Brain pericyte (primary cell): ENCODE measurements at regions not wholly inside any gene's neighbourhood (a gene's known extent, or its start where the extent isn't known, plus 50 kb on each side); places are given as distances from the start of the nearest gene placed in this dataset.

Source experiments
- DNase-seq: peaks from one replicate; pipeline ENCODE4 v3.0.0-alpha.2; 2012; ENCODE audit warnings: low read depth, low spot score

DNA sequence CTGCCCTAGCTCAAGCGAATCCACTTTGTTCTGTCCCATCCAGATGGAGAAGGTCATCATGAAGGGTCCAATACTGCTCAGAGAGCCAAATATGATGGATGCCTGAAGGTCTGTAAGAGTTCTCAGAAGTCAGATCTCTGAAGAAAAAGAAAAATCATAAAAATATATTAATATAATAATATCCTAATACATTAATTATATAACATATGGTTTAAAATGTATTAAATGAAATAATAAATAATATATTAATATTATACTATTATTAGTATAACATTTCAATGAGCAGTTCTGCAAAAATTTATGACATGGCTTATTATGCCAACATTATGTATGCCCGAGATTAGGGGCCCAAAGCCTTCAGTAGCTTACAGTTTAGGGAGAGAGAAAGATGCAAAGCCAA is 78.2 kb upstream of the GPR12 start:
- no peak for DNase-seq

DNA sequence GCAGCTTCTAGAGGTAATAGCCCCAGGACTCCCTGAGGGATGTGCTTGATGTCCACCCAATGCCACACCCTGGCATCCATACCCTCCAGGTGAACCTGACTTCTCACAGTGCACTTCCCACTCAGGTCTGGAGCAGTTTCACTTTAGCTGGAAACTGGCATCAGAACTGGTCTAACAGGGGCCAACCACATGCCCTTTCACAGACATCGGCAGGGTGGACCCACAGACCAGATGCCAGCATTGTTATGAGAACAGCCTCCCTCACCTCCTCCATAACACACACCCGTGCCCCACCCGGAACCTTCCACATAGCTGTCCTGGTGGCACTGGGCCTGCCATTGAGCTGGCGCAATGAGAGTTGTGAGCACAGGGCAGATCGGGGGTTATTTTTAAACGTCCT is 77.4 kb upstream of the GPR12 start:
- no peak for DNase-seq

DNA sequence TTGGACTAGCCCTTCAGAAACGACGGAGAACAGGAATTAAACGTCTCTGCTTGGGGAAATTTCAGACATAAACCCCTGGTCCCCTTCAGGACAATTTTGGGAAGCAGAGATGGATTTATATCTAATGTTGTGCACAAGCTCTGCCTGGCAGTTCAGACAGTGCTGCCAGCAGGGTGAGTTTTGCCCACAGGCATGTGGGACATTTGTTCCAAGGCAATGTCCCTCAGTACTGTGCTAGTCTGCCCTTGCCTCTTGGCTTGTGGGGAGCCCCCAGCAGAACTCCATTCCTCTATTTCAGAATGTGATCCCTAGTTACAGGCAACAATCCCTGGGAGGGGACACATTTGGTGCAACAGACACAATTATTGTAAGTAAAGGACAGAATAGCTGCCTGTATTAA is 76.5 kb upstream of the GPR12 start:
- no peak for DNase-seq

DNA sequence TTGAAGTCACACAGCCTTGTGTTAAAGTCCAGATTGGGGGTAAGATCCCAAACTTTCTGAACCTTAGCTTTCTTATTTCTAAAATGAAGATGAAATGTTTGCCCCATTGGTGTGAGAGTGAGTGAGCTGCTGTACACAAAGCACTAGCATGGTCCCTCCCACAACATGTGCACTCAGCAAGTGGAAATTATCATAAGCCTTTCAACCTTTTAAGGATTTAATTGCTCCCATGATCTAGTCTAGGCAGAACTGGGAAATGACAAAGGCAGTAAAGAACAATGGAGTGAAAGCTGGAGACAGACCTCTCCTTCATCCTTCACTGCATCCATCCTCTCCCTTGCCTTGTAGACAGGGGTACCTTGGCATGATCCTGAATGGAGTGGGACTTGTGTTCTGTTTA is 76.0 kb upstream of the GPR12 start:
- DNase-seq: no peak

DNA sequence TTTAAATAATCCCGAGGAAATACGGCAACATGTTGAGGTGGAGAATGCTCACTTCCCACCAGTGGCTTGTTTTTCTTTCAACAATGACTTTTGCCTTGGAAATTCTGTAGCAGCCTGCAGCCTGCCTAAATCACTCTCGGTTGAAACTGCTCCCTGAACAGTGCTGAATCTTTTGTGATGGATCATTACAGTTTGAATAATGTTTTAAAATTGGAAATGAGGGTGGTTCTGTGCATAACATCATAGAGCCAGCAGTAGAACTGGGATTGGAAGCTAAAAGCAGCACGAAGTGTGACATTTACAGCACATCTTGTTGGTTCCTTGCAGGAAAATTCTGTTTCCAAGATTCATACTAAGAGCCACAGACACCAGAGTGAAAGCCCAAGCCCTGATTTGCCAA is 74.1 kb upstream of the GPR12 start:
- no peak for DNase-seq

DNA sequence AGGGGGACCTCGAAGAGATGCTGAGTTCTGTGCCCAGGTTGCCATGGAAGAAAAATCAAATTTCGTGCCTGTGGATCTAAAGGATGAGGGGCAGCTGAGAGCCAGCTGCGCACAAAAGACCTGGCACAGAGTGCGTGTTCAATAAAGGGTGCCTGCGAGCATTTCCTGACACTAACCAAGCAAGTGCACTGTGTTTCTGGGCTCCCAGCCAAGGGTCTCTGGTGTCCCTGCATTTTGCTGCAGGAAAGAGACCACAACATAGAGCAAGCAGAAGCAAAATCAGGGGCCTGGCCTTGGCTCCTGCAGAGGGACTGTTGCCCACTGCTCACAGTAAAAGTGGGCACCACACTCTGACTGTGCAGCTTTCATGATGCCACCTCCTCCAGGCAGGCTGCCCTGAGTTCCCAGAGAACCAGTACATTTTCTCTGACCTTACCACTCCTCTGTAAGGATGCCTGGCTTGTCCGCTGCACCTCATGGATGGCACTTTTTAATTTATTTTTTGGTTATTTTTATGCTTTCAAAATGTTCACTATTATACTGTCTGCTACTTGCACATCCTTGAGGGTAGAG is 70.8 kb upstream of the GPR12 start:
- DNase-seq: no peak

DNA sequence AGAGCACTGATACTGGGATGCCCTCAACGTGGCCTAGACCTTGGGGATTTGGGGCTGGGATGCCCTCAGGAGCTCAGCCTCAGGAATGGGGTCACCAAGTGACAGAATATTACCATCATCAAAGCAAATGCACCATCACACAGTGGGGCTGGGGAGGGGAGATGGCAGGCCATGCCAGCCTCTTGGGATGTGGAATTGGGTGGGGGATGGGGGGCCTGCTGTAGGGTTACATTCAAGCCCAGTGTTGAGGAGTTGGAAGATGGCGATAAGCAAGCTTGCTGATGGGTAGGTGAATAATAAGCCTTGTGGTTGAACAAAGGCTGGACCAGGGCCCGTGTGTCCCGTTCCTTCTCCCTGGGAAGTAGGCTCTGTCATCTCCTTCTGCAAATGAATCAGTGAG is 69.1 kb upstream of the GPR12 start:
- no peak for DNase-seq

DNA sequence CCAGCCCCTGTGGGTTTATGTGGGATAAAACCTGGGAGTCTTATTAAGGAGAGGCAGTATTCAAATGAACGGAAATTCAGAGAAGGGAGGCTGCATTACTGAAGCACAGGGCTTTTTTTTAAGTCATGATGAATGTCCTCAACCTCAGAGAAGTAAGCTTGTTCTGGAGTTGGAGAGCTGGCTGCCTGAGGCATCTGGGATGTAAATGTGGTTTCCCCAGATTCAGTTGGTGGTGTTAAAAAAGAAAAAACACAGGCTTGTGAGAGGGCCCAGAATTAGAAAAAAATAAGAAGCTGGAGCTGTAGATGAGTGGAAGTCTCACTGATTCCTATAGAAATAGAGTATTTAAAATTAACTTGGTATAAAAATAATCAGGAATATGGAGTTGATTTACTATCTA is 64.0 kb upstream of the GPR12 start:
- DNase-seq: no peak

DNA sequence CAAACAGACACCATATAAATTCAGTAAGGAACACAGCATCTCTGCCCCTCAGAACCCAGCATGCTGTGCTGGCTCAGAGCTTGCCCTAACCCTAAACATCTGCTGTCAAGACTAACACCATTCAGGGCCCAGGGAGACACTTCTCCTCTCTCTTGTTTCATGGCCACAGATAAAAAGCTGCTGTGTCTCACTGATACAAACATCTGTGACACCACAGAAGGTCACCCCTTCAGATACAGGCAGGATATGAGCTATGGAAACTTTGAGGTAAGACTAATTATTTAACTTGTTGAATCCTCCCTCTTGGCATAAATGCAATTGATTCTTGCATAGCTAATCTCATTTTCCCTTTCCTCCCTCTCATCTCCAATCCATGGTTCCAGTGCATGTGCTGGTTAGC is 61.6 kb upstream of the GPR12 start:
- no peak for DNase-seq

DNA sequence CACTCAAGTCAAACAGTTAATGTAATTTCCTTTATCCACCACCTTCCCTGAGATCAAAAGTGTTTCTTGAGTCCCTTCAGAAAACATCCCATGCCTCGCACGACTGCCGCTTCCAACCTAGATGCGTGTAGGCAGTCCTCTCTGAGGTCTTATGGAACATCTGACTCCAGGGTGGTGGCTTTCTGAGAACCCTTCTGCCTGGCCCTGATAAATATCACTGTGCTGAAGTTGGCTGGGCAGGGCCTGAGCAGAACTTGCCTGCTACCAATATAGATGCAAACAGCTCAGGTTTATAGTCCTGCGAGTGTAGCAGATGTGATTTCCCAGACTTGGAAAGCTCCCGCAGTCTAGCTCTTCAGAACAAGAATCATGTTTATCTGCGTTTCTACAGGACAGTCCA is 61.1 kb upstream of the GPR12 start:
- no peak for DNase-seq

DNA sequence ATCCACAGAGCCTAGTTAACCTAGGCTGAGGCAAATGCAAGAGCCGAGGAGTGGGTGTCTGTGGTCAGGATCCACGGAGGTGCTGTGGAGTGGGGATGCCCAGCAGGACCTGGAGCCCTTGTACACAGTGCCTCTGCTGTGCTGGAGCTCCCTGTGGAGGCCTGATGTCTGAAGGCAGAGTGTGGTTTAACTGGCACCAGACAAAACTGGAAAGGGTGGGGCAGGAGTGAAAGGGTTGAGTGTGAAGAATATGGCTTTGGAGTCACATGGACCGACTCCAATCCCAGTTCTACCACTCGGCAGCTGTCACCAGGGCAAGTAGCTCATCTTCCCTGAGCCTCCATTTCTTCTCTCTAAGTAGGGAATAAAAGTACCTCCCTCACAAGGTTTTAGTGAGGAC is 60.3 kb upstream of the GPR12 start:
- no peak for DNase-seq

DNA sequence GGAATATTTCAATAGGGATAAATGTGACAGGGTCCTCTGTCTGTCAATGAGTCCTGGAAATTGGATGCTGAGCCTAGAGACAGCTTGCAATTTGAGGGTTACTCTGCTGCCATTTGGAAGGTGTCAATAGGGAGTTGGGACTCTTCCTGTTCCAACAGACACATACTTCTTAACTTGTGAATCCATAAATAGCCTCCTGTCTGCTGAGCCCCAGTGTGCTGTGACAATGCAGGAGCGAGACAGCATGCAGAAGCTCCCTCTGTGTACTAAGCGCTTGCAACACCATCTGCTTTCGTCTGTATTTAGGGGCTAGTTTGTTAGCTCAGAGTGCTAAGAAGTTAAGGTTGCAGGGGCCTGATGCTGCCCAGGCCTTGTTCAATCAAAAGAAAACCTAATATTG is 58.5 kb upstream of the GPR12 start:
- DNase-seq: no peak

DNA sequence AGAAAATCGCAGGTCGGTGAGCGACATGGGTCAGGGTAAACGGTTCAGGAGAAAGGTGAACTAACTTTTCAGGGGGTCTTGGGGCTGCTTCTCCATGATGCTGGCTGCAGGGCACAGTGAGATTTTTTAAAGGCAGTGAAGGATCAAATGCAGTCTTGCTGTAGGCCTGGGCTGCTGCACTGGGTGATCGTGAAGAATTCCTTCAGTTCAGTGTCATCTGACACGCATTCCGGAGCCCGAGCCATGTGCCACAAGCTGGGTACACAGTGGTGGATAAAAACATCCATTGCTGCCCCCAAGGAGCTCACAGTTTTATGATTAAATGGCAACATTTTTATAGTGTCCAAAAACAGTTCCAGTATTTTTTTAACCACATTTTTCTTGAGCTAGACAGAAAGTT is 56.3 kb upstream of the GPR12 start:
- no peak for DNase-seq

DNA sequence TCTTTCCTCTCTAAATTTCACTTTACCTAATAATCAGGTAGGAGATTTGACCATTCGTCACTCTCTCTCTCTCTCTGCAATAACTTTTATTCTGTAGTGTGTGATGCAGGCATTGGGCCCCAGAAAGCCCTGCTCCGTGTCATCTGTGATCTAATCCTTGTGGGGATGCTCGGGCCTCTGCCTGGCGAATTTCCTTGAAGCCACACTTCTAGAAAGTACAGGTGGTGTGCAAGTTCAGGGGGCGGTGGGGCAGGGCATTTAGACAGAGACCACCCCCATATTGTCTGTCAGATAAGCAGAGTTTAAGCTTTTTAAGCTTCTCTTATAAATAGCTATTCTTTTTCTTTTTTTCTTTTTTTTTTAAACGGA is 53.4 kb upstream of the GPR12 start:
- no peak for DNase-seq

DNA sequence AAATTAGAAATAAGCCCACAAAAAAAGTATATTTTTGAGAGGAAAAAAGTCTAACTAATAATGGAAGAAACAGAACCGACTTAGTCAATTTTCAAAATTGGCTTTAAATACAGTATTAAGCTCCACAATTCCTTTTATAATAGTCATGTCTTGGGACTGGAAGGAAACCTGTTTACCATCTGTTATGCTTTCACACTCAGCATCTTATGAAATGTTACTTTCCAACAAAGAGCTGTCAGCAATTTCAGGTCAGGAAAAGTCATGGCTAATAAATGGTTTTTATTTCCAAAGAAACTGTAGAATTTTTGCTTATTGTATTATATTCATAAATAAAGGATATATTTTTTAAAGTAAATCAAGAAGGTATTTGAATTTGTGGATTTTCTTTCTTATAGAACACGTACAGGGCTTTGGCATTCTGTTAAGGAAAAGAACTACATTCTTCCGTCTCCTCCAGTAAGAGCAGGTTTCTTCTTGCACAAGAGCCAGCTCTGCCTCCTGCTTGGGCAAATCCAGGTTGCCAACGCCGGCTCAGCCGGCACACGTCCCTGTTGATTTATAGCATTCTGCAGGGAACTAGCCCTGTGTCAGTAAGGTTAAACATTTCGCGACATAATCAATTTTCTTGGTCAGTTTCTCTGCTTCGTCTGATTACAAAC is 52.9 kb upstream of the GPR12 start:
- DNase-seq: no peak

DNA sequence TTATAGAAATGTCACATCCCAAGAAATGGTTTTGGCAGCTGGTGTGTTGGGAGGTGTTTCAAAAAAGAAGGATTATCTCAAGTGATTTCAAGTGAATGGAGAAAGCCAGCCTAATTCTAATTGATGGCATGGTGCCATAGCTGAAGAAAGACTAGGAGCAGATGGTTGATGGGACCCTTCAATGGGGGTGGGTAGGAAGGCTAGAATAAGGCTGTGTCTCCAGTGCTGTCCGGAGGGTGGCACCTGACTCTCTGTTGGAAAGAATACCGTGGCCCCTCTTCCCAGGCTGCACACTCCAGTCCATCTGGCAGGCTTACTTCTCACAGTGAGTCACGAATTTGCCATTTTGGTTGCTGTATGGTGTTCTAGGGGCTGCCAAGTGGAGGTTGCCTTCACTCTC is 51.0 kb upstream of the GPR12 start:
- no peak for DNase-seq
